Mesenchymal stem cell (in vitro differentiated cells and primary cell): ENCODE measurements at regions not wholly inside any gene's neighbourhood (a gene's known extent, or its start where the extent isn't known, plus 50 kb on each side); places are given as distances from the start of the nearest gene placed in this dataset.

Experiments used
- DNase-seq: peaks from one replicate; pipeline ENCODE4 v3.0.0-alpha.2; 2013
- H2AFZ ChIP-seq: one replicate; pipeline ENCODE4 v1.6.1; 2013; ENCODE audit warnings: low read depth, mild to moderate bottlenecking, control low read depth, inconsistent platforms, low read length, moderate library complexity
- H2AK5ac ChIP-seq: 2 replicates; pipeline ENCODE4 v1.6.1; 2013; ENCODE audit warnings: low read length, moderate library complexity, mild to moderate bottlenecking, inconsistent platforms; ENCODE audit not compliant: severe bottlenecking
- H2BK120ac ChIP-seq: one replicate; pipeline ENCODE4 v1.6.1; 2013; ENCODE audit warnings: low read depth, mild to moderate bottlenecking, inconsistent platforms, low read length, moderate library complexity
- H2BK12ac ChIP-seq, 2 experiments: one replicate each; pipeline ENCODE4 v1.6.1; 2013; ENCODE audit warnings: inconsistent platforms in 2 of 2, low read length in 2 of 2, mild to moderate bottlenecking in 2 of 2, moderate library complexity in 2 of 2, control low read depth in 1 of 2
- H2BK15ac ChIP-seq: one replicate; pipeline ENCODE4 v1.6.1; 2013; ENCODE audit warnings: mild to moderate bottlenecking, low read depth, inconsistent platforms; ENCODE audit not compliant: poor library complexity, severe bottlenecking
- H2BK5ac ChIP-seq: 2 replicates; pipeline ENCODE4 v1.6.1; 2013; ENCODE audit warnings: low read depth, mild to moderate bottlenecking, low read length, control low read depth, inconsistent platforms; ENCODE audit not compliant: poor library complexity, severe bottlenecking
- H3K14ac ChIP-seq, 2 experiments: one replicate each; pipeline ENCODE4 v1.6.1; 2013; ENCODE audit warnings: inconsistent platforms in 2 of 2, low read length in 2 of 2, control low read depth in 1 of 2, mild to moderate bottlenecking in 1 of 2, moderate library complexity in 1 of 2
- H3K18ac ChIP-seq, 2 experiments: one replicate each; pipeline ENCODE4 v1.6.1; 2013; ENCODE audit warnings: inconsistent platforms in 2 of 2, low read length in 2 of 2, control low read depth in 1 of 2, low read depth in 1 of 2, mild to moderate bottlenecking in 1 of 2
- H3K23ac ChIP-seq, 2 experiments: one replicate each; pipeline ENCODE4 v1.6.1; 2013; ENCODE audit warnings: inconsistent platforms in 2 of 2, low read length in 2 of 2, mild to moderate bottlenecking in 2 of 2, moderate library complexity in 2 of 2, control low read depth in 1 of 2
- H3K27ac ChIP-seq: 2 replicates; pipeline ENCODE4 v1.5.1; 2013; ENCODE audit warnings: mild to moderate bottlenecking, moderate library complexity, low read length, control low read depth, inconsistent platforms; ENCODE audit not compliant: poor library complexity, severe bottlenecking
- H3K27me3 ChIP-seq, 2 experiments: 2 replicates each; pipeline versions ENCODE4 v1.6.1 to v1.7.0; 2013; ENCODE audit warnings: low read length in 2 of 2, mild to moderate bottlenecking in 2 of 2, moderate library complexity in 2 of 2, control low read depth in 1 of 2, inconsistent platforms in 1 of 2; ENCODE audit not compliant: control insufficient read depth in 1 of 2, insufficient read depth in 1 of 2
- H3K36me3 ChIP-seq, 2 experiments: 2 replicates each; pipeline versions ENCODE4 v1.6.1 to v1.7.0; 2013; ENCODE audit warnings: low read length in 2 of 2, control low read depth in 1 of 2, inconsistent platforms in 1 of 2, low read depth in 1 of 2, mild to moderate bottlenecking in 1 of 2; ENCODE audit not compliant: insufficient read depth in 2 of 2, control insufficient read depth in 1 of 2
- H3K4ac ChIP-seq, 2 experiments: one replicate each; pipeline ENCODE4 v1.6.1; 2013; ENCODE audit warnings: inconsistent platforms in 2 of 2, low read length in 2 of 2, mild to moderate bottlenecking in 2 of 2, moderate library complexity in 2 of 2, control low read depth in 1 of 2, low read depth in 1 of 2
- H3K4me1 ChIP-seq: 2 replicates; pipeline ENCODE4 v1.6.1; 2013; ENCODE audit warnings: low read depth, low read length, control low read depth; ENCODE audit not compliant: control insufficient read depth, insufficient read depth
- H3K4me2 ChIP-seq: 2 replicates; pipeline ENCODE4 v1.6.1; 2013; ENCODE audit warnings: low read length, mild to moderate bottlenecking, inconsistent platforms; ENCODE audit not compliant: poor library complexity, severe bottlenecking
- H3K4me3 ChIP-seq, 2 experiments: 2 replicates each; pipeline versions ENCODE4 v1.5.1 to v1.7.0; 2013; ENCODE audit warnings: low read length in 2 of 2, mild to moderate bottlenecking in 2 of 2, control low read depth in 1 of 2, low read depth in 1 of 2; ENCODE audit not compliant: insufficient read depth in 1 of 2
- H3K79me1 ChIP-seq: replicated peaks from 2 replicates; pipeline ENCODE4 v1.6.1; 2013; ENCODE audit warnings: mild to moderate bottlenecking, control low read depth, low read length, inconsistent platforms; ENCODE audit not compliant: poor library complexity, severe bottlenecking
- H3K9ac ChIP-seq: 2 replicates; pipeline ENCODE4 v1.7.0; 2013; ENCODE audit warnings: mild to moderate bottlenecking, low read length, moderate library complexity
- H3K9me3 ChIP-seq: 2 replicates; pipeline ENCODE4 v1.7.0; 2013; ENCODE audit warnings: mild to moderate bottlenecking, low read length; ENCODE audit not compliant: control insufficient read depth
- H4K8ac ChIP-seq: one replicate; pipeline ENCODE4 v1.6.1; 2013; ENCODE audit warnings: inconsistent platforms, mild to moderate bottlenecking, low read length, moderate library complexity
- H4K91ac ChIP-seq: one replicate; pipeline ENCODE4 v1.6.1; 2013; ENCODE audit warnings: mild to moderate bottlenecking, low read length, inconsistent platforms
- WGBS: methylation state at CpG from one replicate; pipeline ENCODE4 v1.1.7; 2013; ENCODE audit warnings: mixed read lengths; 5-methylcytosine and 5-hydroxymethylcytosine counted together

GRCh38 chr13:99132295-99132835 lies 68.3 kb upstream of the UBAC2 start:
- no peak for DNase-seq
- H3K27ac ChIP-seq: no peak overlapping the region

DNA sequence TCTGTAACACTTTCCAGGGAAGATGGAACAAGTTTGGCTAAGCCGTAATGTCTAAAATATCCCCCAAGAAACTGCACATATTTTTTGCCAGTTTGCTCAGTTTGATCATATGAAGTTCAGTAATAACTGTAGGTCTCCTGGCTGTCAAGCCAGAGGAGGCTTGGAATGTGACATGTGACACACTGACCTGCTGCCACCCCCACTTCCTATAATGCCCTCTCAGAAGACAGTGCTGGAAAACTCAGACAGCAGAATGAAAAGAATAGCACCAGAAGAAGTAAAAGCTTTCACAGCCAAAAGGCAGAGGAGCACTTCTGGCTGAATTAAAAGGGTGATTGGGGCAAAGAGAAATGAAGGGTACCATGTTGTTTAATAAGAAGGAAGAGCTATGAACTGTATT lies 67.4 kb upstream of the UBAC2 start:
- no peaks in the 10 kb centered on the region for H3K4me1 ChIP-seq
- no peak overlapping the region for H3K23ac ChIP-seq
- no peak overlapping the region for H2AK5ac ChIP-seq
- no peak for DNase-seq
- H3K4me2 ChIP-seq: no peak overlapping the region
- H2BK5ac ChIP-seq: no peak overlapping the region
- H3K4ac ChIP-seq: no peak overlapping the region
- no peak overlapping the region for H4K91ac ChIP-seq
- no peak overlapping the region for H3K27ac ChIP-seq
- H3K9ac ChIP-seq: no peak overlapping the region
- H3K79me1 ChIP-seq: no peaks in the 10 kb centered on the region
- WGBS: 100% methylated on average over 1 of the region's 1 CpG
- no peak overlapping the region for H3K14ac ChIP-seq
- H3K9me3 ChIP-seq: no peaks in the 10 kb centered on the region
- no peak overlapping the region for H2BK120ac ChIP-seq
- no peak overlapping the region for H2BK15ac ChIP-seq
- H3K4me3 ChIP-seq: no peak overlapping the region
- H3K36me3 ChIP-seq: no peaks in the 10 kb centered on the region
- no peak overlapping the region for H3K18ac ChIP-seq
- H2BK12ac ChIP-seq: no peak overlapping the region
- H2AFZ ChIP-seq: no peak overlapping the region
- no peak overlapping the region for H4K8ac ChIP-seq
- H3K27me3 ChIP-seq: peaks cover 0 to 13% of the 10 kb centered on the region in 2 experiments

More at GRCh38 chr13:99132295-99132835, 68.3 kb upstream of the UBAC2 start:
- Histone ChIP-seq H4K91ac (no peak overlapping the region), H3K4ac (no peak overlapping the region), H3K23ac (no peak overlapping the region), H3K18ac (no peak overlapping the region), H2BK15ac (no peak overlapping the region), H2BK5ac (no peak overlapping the region), H3K36me3 (no peaks in the 10 kb centered on the region), H3K79me1 (no peaks in the 10 kb centered on the region), H3K4me2 (no peak overlapping the region), H3K27me3 (peaks cover 0 to 16% of the 10 kb centered on the region in 2 experiments), H4K8ac (no peak overlapping the region), H2BK120ac (no peak overlapping the region), H2AFZ (no peak overlapping the region), H3K4me1 (no peaks in the 10 kb centered on the region), H3K9ac (no peak overlapping the region), H2BK12ac (no peak overlapping the region), H2AK5ac (no peak overlapping the region), H3K14ac (no peak overlapping the region), H3K4me3 (no peak overlapping the region), H3K9me3 (no peaks in the 10 kb centered on the region)

DNA sequence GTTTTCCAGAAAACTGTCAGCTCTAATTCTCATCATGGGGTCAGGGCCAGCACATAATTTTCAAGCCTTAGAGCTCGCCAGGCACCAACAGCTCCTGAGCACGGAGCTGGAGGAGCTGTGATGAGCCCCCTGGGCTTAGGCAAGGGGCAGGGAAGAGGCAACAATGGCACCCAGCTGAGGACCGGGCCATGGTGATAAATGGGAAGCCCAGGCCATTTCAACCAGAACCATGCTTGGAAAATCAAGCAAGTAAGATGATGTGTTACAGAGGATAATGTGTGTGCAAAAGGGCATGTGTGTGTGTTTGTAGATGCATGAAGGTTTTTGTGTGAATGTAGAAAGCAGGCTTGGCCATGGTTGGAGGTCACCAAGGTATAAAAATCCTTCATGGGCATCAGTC lies 66.8 kb upstream of the UBAC2 start:
- Histone ChIP-seq H3K9me3 (no peaks in the 10 kb centered on the region), H3K14ac (no peak overlapping the region), H4K8ac (no peak overlapping the region), H3K9ac (no peak overlapping the region), H2BK5ac (no peak overlapping the region), H2BK120ac (no peak overlapping the region), H3K23ac (no peak overlapping the region), H2BK12ac (no peak overlapping the region), H3K4me1 (no peaks in the 10 kb centered on the region), H3K18ac (no peak overlapping the region), H3K36me3 (no peaks in the 10 kb centered on the region), H2BK15ac (no peak overlapping the region), H4K91ac (no peak overlapping the region), H2AFZ (no peak overlapping the region), H3K4ac (no peak overlapping the region), H3K4me2 (no peak overlapping the region), H3K27me3 (peaks cover 0 to 12% of the 10 kb centered on the region in 2 experiments), H3K4me3 (no peak overlapping the region), H3K27ac (no peak overlapping the region), H2AK5ac (no peak overlapping the region), H3K79me1 (no peaks in the 10 kb centered on the region)
- 74% methylated on average over 3 of the region's 3 CpGs for WGBS
- no peak for DNase-seq

DNA sequence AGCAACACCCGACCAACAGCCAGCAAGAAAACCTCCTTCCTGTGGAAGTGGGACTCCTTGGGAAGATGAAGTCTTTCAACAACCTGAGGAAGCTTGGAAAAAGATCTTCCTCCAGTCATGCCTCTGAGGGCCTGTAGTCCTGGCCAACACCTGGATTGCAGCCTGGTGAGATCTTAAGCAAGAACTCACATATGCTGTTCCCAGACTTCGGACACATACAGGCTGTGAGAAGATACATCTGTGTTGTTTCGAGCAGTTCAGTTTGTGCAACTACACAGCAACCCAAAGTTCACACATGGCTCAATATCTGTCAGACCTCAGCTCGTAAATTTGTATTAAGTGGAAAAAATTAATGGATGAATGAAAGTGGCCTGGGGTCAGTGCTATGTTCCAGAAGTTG lies 65.1 kb upstream of the UBAC2 start:
- Histone ChIP-seq H2AK5ac (no peak overlapping the region), H3K4ac (no peak overlapping the region), H3K4me1 (no peaks in the 10 kb centered on the region), H3K4me3 (no peak overlapping the region), H3K9ac (no peak overlapping the region), H4K91ac (no peak overlapping the region), H3K4me2 (no peak overlapping the region), H2AFZ (no peak overlapping the region), H3K9me3 (no peaks in the 10 kb centered on the region), H2BK5ac (no peak overlapping the region), H2BK15ac (no peak overlapping the region), H3K27me3 (peaks cover 0 to 12% of the 10 kb centered on the region in 2 experiments), H3K36me3 (no peaks in the 10 kb centered on the region), H3K14ac (no peak overlapping the region), H4K8ac (no peak overlapping the region), H3K18ac (no peak overlapping the region), H3K23ac (no peak overlapping the region), H3K27ac (no peak overlapping the region), H2BK12ac (no peak overlapping the region), H3K79me1 (no peaks in the 10 kb centered on the region), H2BK120ac (no peak overlapping the region)
- DNase-seq: no peak
- WGBS: 87% methylated on average over 3 of the region's 4 CpGs
